Ecto neural progenitor cell (in vitro differentiated cells): ENCODE measurements at regions not wholly inside any gene's neighbourhood (a gene's known extent, or its start where the extent isn't known, plus 50 kb on each side); places are given as distances from the start of the nearest gene placed in this dataset.
"Not testable (repeated sequence)": the region's sequence is repeated elsewhere in the genome, so short reads cannot be mapped to it uniquely, and the experiment has no call there.

Experiments
- DNase-seq: peaks from one replicate; pipeline ENCODE4 v3.0.0-alpha.2; 2018; ENCODE audit warnings: low spot score

DNA sequence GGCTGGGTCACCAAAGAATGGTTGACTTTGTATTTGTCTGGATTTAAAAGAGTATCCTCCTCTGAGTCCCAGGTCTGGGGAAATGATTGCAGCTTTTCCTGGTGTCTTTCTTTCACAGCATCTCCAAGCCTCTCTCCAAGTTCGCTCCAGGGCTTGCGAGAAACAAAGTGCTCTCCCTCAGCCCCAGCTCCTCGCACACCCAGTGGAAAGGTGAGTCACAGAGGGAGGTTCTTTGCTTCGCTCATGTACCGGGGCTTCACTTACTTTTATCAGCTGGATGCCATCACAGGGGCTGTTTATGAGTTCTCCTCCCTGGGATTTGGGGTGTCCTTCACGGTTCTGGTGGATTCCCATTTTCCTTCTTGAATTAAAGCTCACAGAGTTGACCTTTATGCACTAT, 252.2 kb upstream of the PLPP4 start:
- DNase-seq = no peak

GRCh38 chr10:120205368-120206018, 251.5 kb upstream of the PLPP4 start:
- no peak for DNase-seq

- DNase-seq = no peak
Measured at GRCh38 chr10:120208488-120208887, 248.5 kb upstream of the PLPP4 start.

DNA sequence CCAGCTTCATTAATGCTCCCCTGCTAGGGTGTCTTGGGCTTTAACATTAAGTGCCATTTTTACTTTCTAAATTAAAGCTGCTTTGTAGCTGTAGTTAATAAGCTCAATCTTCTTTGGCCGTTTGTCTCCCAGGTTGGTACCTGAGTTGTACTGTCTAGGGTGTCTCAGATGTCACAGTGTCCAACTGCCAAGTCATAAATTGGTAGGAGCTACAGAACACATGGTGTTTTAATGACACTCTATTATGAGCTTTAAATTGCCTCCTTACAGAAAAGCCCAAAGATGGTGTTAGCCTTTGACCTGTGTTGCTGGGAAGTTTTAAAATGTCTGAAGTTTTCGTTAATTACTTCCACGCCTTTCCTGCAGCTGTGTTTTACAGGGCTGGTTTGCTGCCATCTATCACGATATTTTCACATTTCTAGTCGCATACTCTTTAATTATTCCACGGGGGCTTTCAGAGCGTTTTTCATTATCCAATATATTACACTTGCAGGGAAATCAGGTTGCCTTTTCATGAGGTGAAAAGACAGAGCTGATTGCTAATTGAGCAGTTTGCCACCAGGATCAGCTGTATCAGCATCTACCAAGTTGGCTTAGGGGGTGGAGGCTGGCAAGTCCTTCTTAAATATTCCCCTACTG, 247.8 kb upstream of the PLPP4 start:
- DNase-seq = no peak

DNA sequence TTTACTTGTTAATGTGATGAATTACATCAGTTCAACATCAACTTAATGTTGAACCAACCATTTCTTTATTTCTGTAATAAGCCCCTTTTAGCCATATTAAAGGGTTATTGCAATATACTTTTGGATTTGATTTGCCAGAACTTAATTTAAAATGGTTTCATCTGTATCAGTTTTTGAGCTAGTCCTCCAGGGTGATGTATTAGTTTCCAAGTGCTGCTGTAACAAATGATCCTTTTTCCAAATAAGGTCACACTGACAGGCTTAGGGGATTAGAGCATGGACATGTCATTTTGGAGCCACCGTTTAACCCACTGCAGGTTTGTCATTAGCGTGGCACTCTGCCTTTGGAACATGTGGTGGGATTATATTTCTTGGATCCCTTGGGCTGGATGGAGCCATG, 244.8 kb upstream of the PLPP4 start:
- DNase-seq = no peak

DNA sequence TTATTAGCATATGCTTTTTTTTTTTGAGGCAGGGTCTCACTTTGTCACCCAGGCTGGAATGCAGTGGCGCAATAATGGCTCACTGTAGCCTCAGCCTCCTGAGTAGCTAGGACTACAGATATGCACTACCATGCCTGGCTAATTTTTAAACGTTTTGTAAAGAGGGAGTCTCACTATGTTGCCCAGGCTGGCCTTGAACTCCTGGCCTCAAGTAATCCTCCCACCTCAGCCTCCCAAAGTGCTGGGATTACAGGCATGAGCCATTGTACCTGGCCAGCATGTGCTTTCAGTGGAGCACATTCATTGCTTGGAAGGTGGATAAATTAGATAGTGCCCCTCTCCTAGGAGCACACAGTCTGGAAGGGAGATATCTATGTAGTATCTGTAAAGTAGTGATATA, 243.7 kb upstream of the PLPP4 start:
- DNase-seq = not testable (repeated sequence)

GRCh38 chr10:120217736-120218135, 239.3 kb upstream of the PLPP4 start:
- no peak for DNase-seq

DNA sequence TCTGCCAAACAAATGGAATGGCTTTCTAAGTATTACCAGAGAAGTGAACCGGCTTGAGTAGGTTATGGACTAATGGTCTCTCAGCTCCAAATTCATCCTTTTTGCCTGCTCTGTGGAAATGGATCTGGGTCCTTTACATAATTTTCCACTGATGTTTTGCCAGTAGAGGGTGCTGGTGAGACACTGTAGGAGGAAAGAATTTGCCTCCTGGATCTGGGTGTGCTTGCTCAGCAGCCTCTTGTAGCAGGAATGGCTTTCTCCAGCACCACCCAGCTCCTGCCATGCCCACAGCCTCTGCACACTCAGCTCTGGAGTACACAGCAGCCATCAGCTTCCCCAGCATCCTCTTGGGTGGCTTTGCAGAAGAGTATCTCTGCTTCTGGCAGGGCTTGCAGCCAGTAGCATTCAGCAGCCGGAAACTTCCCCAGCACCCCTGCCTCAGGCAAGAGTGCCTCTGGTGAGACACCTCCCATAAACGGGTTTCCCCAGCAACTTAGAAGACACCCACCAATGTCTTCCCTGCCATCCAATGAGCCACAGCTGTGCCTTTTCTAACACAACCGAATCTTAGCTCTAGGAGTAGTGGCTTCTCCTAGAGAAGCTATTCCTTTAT, 235.0 kb upstream of the PLPP4 start:
- no peak for DNase-seq

- no peak for DNase-seq
Measured at GRCh38 chr10:120229641-120230040, 227.4 kb upstream of the PLPP4 start.

GRCh38 chr10:120239695-120240094, 217.3 kb upstream of the PLPP4 start:
- peak; percentile 62 for DNase-seq

DNA sequence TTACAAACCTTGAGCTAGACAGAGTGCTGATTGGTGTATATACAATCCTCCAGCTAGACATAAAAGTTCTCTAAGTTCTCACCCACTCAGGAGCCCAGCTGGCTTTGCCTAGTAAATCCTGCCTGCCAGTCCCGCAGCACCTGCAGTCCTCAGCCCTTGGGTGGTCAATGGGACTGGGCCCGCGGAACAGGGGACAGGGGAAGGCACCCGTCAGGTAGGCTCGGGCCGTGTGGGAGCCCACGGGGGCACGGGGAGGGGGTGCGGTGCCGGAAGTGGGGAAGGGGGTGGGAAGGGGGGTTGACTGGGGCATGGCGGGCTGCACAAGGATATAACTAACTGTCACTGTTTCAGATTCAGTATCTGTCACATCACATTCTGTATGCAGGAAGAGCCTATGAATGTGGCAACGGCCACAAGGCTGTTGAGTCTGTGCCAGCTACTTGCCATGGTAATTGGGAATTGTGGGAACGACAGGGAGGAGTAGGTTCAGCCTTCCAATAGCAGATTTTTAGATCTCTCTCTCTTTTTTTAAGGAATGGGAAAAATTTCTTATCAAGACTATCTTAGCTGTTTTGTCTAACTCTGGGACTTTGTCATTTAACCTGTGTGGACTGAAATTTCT, 205.1 kb upstream of the PLPP4 start:
- DNase-seq = no peak

- DNase-seq = no peak
Measured at GRCh38 chr10:120253131-120253530, 203.9 kb upstream of the PLPP4 start.

- no peak for DNase-seq
Measured at GRCh38 chr10:120260456-120260855, 196.6 kb upstream of the PLPP4 start.

DNA sequence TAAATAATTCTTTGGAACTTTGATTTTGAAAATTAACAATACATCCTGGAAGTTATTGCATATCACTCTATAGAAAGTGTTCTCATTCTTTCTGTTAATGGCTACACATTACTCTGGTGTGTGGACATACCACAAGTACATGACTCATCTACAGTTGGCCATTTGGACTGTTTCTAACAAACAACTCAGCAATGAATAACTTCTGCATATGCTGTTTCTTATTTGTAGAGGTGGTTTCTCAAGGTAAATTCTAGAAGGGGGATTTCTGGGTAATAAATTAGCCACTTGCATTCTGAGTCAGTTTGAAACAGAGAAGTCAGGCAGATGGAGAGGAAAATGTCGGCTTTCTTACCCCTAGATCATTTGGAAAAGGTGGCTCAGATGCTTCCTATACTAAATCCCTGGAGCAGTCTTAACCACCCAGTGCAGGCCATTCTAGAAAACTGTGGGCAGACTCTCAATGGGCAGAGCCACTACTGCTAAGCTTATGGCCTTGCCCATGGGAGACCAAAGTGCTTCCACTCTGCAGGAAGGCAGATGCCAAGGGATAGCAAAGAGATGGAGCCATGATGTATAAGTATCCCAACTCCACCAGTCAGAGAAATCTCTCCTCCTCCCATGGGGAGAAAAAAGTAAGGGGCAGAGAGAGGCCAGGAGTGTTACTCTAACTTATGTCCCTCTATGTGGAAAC, 194.0 kb upstream of the PLPP4 start:
- no peak for DNase-seq

DNA sequence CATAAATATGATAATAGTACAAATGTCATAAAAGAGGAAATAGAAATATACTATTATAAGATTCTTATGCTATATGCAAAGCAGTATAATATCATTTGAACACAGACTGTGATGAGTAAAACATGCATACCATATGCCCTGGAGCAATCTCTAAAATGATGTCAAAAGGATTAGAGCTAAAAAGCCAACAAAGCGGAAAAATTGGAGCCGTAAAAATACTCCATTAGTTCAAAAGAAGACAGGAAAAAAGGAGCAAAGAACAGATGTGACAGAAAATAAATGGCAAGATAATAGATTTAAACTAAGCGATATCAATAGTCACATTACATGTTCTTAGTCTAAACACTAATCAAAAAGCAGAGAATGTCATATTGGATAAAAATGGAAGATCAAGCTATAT, 191.0 kb upstream of the PLPP4 start:
- no peak for DNase-seq

- no peak for DNase-seq
Measured at GRCh38 chr10:120270906-120271305, 186.1 kb upstream of the PLPP4 start.

DNA sequence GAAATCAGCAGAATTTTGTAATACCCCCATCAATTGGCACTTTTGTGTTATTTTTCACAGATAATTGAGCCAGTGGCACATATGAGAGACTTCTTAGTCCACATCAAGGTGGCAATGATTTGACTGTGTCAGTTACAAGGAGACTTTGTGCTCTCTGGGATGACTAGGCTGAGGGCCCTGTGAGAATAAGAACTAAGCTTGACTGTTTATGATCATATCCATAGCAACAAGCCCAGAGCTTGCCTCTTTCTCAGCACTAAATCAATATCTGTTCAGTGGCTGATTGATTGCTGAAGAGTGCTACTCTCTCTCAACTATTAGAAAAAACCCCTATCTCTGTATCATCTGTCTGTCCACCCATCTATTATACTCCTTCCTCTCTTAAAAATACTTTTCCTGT, 185.3 kb upstream of the PLPP4 start:
- DNase-seq = no peak

GRCh38 chr10:120272350-120272749, 184.7 kb upstream of the PLPP4 start:
- DNase-seq = no peak

- no peak for DNase-seq
Measured at GRCh38 chr10:120278069-120278468, 179.0 kb upstream of the PLPP4 start.

GRCh38 chr10:120279196-120279595, 177.8 kb upstream of the PLPP4 start:
- DNase-seq = no peak

DNA sequence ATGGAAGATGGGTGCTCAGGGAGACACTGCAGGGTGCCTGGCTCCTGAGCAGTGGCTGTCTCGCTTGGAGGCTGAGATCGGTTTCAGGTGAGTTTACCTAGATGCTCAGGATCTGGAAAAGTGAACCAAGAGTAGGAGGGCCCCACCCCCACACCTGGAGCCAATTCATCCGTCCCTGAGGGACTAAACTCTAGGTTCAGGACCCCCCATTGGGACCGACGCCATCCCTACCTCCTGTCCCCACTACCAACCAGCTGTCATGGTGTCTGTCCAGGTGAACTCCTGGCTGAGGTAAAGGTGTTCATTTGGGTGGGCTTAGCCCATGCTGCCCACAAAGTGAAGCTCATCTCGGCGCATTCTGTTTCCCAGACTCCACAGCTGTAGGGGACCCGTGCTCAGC, 174.6 kb upstream of the PLPP4 start:
- no peak for DNase-seq

GRCh38 chr10:120282846-120283492, 174.1 kb upstream of the PLPP4 start:
- DNase-seq = no peak
